OCI-LY7 (cell line): ENCODE measurements at regions not wholly inside any gene's neighbourhood (a gene's known extent, or its start where the extent isn't known, plus 50 kb on each side); places are given as distances from the start of the nearest gene placed in this dataset.

Source experiments
- BruUV-seq: library from RNA; stranded (reverse); fragments of 400-500 nt; replicated peaks from 2 replicates; lab custom pipeline; 2021; lab: Mats Ljungman, UMichigan
- CTCF ChIA-PET: fragments of 300-600 bp; sonication (Branson Sonifier 250); formaldehyde crosslinking; loops from one replicate; lab custom pipeline; 2022; ENCODE audit warnings: antibody characterized with exemption; ENCODE audit not compliant: unreplicated experiment; lab: Charles Lee
- POLR2A ChIA-PET: fragments of 300-600 bp; sonication (Branson Sonifier 250); formaldehyde crosslinking; loops from one replicate; lab custom pipeline; 2022; ENCODE audit warnings: antibody characterized with exemption; lab: Charles Lee
- DNase-seq: peaks from one replicate; pipeline ENCODE4 v3.0.0-alpha.2; 2015; ENCODE audit warnings: low spot score
- H2AFZ ChIP-seq: fragments of 200-600 bp; sonication (generic), shearing (Covaris generic); 2 replicates; pipeline ENCODE4 v1.6.1; 2014; ENCODE audit warnings: mild to moderate bottlenecking, antibody characterized with exemption, low read length, moderate library complexity
- H3K27ac ChIP-seq: fragments of 200-600 bp; sonication (generic); 2 replicates; pipeline ENCODE4 v1.5.1; 2014; ENCODE audit warnings: mixed run types, low read depth, mild to moderate bottlenecking, moderate library complexity, low read length, inconsistent platforms; ENCODE audit not compliant: poor library complexity, severe bottlenecking
- H3K36me3 ChIP-seq: fragments of 200-600 bp; sonication (generic); 2 replicates; pipeline ENCODE4 v1.6.1; 2014; ENCODE audit warnings: mild to moderate bottlenecking, antibody characterized with exemption, low read length, moderate library complexity, mixed read lengths; ENCODE audit not compliant: insufficient read depth
- H3K4me1 ChIP-seq: fragments of 200-600 bp; sonication (generic); 2 replicates; pipeline ENCODE4 v1.5.1; 2014; ENCODE audit warnings: mild to moderate bottlenecking, low read length; ENCODE audit not compliant: insufficient read depth, poor library complexity, severe bottlenecking
- H3K4me2 ChIP-seq: fragments of 200-600 bp; sonication (generic); 2 replicates; pipeline ENCODE4 v1.6.1; 2014; ENCODE audit warnings: mild to moderate bottlenecking, low read length
- H3K4me3 ChIP-seq: fragments of 200-600 bp; sonication (generic); 2 replicates; pipeline ENCODE4 v1.5.1; 2014; ENCODE audit warnings: mild to moderate bottlenecking, low read depth, low read length; ENCODE audit not compliant: poor library complexity, severe bottlenecking
- H3K79me2 ChIP-seq: fragments of 200-600 bp; sonication (generic); 2 replicates; pipeline ENCODE4 v1.6.1; 2016; ENCODE audit warnings: low read depth, mild to moderate bottlenecking, low read length, moderate library complexity, mixed read lengths; ENCODE audit not compliant: insufficient read depth
- H3K9me2 ChIP-seq: fragments of 200-600 bp; sonication (generic); 2 replicates; pipeline ENCODE4 v1.6.1; 2016; ENCODE audit warnings: mild to moderate bottlenecking, low read length, mixed read lengths; ENCODE audit not compliant: insufficient read depth
- H3K9me3 ChIP-seq: fragments of 200-600 bp; sonication (generic); 2 replicates; pipeline ENCODE4 v1.6.1; 2014; ENCODE audit warnings: mild to moderate bottlenecking, mixed run types, low read length, mixed read lengths
- H4K20me1 ChIP-seq: fragments of 200-600 bp; sonication (generic); 2 replicates; pipeline ENCODE4 v1.6.1; 2014; ENCODE audit warnings: mild to moderate bottlenecking, antibody characterized with exemption, low read length, moderate library complexity, mixed read lengths; ENCODE audit not compliant: insufficient read depth
- CTCF ChIP-seq: fragments of 200-600 bp; sonication (generic); conservative IDR thresholded peaks from 2 replicates; pipeline ENCODE4 v1.5.1; 2014; ENCODE audit warnings: mild to moderate bottlenecking, antibody characterized with exemption, low read length, moderate library complexity, mixed read lengths
- EZH2phosphoT487 ChIP-seq: fragments of 200-600 bp; sonication (generic); IDR thresholded peaks from 2 replicates; pipeline ENCODE4 v1.6.1; 2018; ENCODE audit warnings: low read depth, borderline replicate concordance, mild to moderate bottlenecking, mixed run types, antibody characterized with exemption, low read length, moderate library complexity, mixed read lengths
- intact Hi-C: fragments of 100-400 bp; cut with micrococcal nuclease; formaldehyde crosslinking; loops from one replicate; pipeline ENCODE4 v1.10.0; 2022; ENCODE audit not compliant: unreplicated experiment

- no TSS peak for BruUV-seq
- Histone ChIP-seq H3K9me2 (no peaks in the 10 kb centered on the region), H3K4me2 (no peak overlapping the region), H3K79me2 (no peaks in the 10 kb centered on the region), H2AFZ (no peak overlapping the region), H4K20me1 (no peaks in the 10 kb centered on the region), H3K36me3 (no peaks in the 10 kb centered on the region), H3K4me3 (no peak overlapping the region), H3K9me3 (no peaks in the 10 kb centered on the region), H3K27ac (no peak overlapping the region), H3K4me1 (peaks cover 23% of the 10 kb centered on the region)
- DNase-seq: no peak
- TF ChIP-seq EZH2phosphoT487: no peak
- no peak for TF ChIP-seq CTCF
- POLR2A ChIA-PET: interaction anchor here (1.1 to 6.8 kb wide), 6 partner anchors 13 to 56 kb away, joined by 3 to 54 read pairs (median 5); partner anchors contain the start of gene NABP1
- intact Hi-C loops: no loop called here
- CTCF ChIA-PET: interaction anchor here (0.9 kb wide), 1 partner anchor 57 kb away, joined by 3 read pairs; the partner anchor contains the start of gene NABP1
Measured at GRCh38 chr2:191620144-191620543, 57.8 kb upstream of the NABP1 start.

- Histone ChIP-seq H3K9me3 (no peaks in the 10 kb centered on the region), H4K20me1 (no peaks in the 10 kb centered on the region), H2AFZ (no peak overlapping the region), H3K4me3 (no peak overlapping the region), H3K9me2 (no peaks in the 10 kb centered on the region), H3K79me2 (no peaks in the 10 kb centered on the region), H3K36me3 (no peaks in the 10 kb centered on the region), H3K4me1 (peaks cover 20% of the 10 kb centered on the region), H3K4me2 (no peak overlapping the region), H3K27ac (no peak overlapping the region)
- DNase-seq: no peak
- ChIA-PET CTCF (no interaction called here), POLR2A (interaction anchor here (0.9 to 1.8 kb wide), 3 partner anchors 8 to 62 kb away, joined by 3 to 6 read pairs (median 5); partner anchors contain the start of gene NABP1)
- no TSS peak for BruUV-seq
- intact Hi-C loops: no loop called here
- no peak for TF ChIP-seq EZH2phosphoT487
- no peak for TF ChIP-seq CTCF
Measured at GRCh38 chr2:191622374-191623320, 55.3 kb upstream of the NABP1 start.
